Endothelial cell of umbilical vein (primary cell): ENCODE measurements at regions not wholly inside any gene's neighbourhood (a gene's known extent, or its start where the extent isn't known, plus 50 kb on each side); places are given as distances from the start of the nearest gene placed in this dataset.

Source experiments
- BruUV-seq: library from RNA; stranded (reverse); fragments of 400-500 nt; replicated peaks from 2 replicates; lab custom pipeline; 2021; lab: Mats Ljungman, UMichigan
- CTCF ChIA-PET: fragments of 300-600, 350-600 bp; sonication (Branson Sonifier 250); formaldehyde crosslinking; loops from one replicate; lab custom pipeline; 2021; ENCODE audit warnings: antibody characterized with exemption, inconsistent platforms; lab: Charles Lee
- POLR2A ChIA-PET: fragments of 300-600, 350-600 bp; sonication (Branson Sonifier 250); formaldehyde crosslinking; loops from one replicate; lab custom pipeline; 2021; ENCODE audit warnings: antibody characterized with exemption, inconsistent platforms; lab: Charles Lee
- DNase-seq: peaks from one replicate; pipeline ENCODE4 v3.0.0-alpha.2; 2011; ENCODE audit warnings: low read depth, low spot score
- FAIRE-seq: peaks from 2 replicates; lab custom pipeline; 2011; peaks lifted over from hg19 to GRCh38; lab: Jason Lieb, UNC
- H2AFZ ChIP-seq: 2 replicates; pipeline ENCODE4 v1.6.0; 2012; ENCODE audit warnings: low read depth, low read length, control low read depth, inconsistent platforms
- H3K27ac ChIP-seq: 2 replicates; pipeline ENCODE4 v1.5.1; 2011; ENCODE audit warnings: low read depth, mild to moderate bottlenecking, control low read depth, low read length, moderate library complexity; ENCODE audit not compliant: insufficient read depth
- H3K27me3 ChIP-seq, 2 experiments: 2 replicates each; pipeline versions ENCODE4 v1.6.0 to v1.6.1; 2011; ENCODE audit warnings: low read length in 2 of 2, mixed read lengths in 1 of 2; ENCODE audit not compliant: control insufficient read depth in 2 of 2, insufficient read depth in 2 of 2
- H3K36me3 ChIP-seq, 2 experiments: 2 replicates in 1 of 2; 3 replicates in 1 of 2; pipeline ENCODE4 v1.5.1; 2011; ENCODE audit warnings: low read length in 2 of 2, mild to moderate bottlenecking in 1 of 2, moderate library complexity in 1 of 2; ENCODE audit not compliant: control insufficient read depth in 2 of 2, insufficient read depth in 2 of 2; ENCODE audit errors: extremely low read depth in 1 of 2
- H3K4me1 ChIP-seq: 3 replicates; pipeline ENCODE4 v1.5.1; 2011; ENCODE audit warnings: mild to moderate bottlenecking, low read length; ENCODE audit not compliant: control insufficient read depth, insufficient read depth; ENCODE audit errors: extremely low read depth
- H3K4me2 ChIP-seq: 2 replicates; pipeline ENCODE4 v1.6.1; 2011; ENCODE audit warnings: low read length, control low read depth, mixed read lengths; ENCODE audit not compliant: insufficient read depth
- H3K4me3 ChIP-seq, 3 experiments: fragments of 200-600 bp in 1 of 3; sonication (generic), shearing (Covaris generic) in 1 of 3; replicated peaks in 1 of 3; 2 replicates each; pipeline ENCODE4 v1.5.1; 2011 to 2016; ENCODE audit warnings: control low read depth in 3 of 3, low read length in 3 of 3, mild to moderate bottlenecking in 2 of 3, inconsistent platforms in 1 of 3, low read depth in 1 of 3, moderate library complexity in 1 of 3; ENCODE audit not compliant: insufficient read depth in 1 of 3
- H3K79me2 ChIP-seq: 2 replicates; pipeline ENCODE4 v1.6.0; 2012; ENCODE audit warnings: low read length, inconsistent platforms; ENCODE audit not compliant: control insufficient read depth, insufficient read depth
- H3K9ac ChIP-seq: replicated peaks from 2 replicates; pipeline ENCODE3; 2011; ENCODE audit warnings: low read length, control low read depth; ENCODE audit not compliant: insufficient read depth; ENCODE audit errors: extremely low read depth
- H3K9me1 ChIP-seq: replicated peaks from 3 replicates; pipeline ENCODE4 v1.6.0; 2011; ENCODE audit warnings: mild to moderate bottlenecking, low read length; ENCODE audit not compliant: control insufficient read depth, insufficient read depth; ENCODE audit errors: extremely low read depth
- H3K9me3 ChIP-seq: replicated peaks from 2 replicates; pipeline ENCODE4 v1.5.1; 2012; ENCODE audit warnings: low read length, inconsistent platforms; ENCODE audit not compliant: control insufficient read depth, insufficient read depth
- H4K20me1 ChIP-seq: replicated peaks from 2 replicates; pipeline ENCODE3; 2011; ENCODE audit warnings: mild to moderate bottlenecking, low read length; ENCODE audit not compliant: control insufficient read depth, insufficient read depth; ENCODE audit errors: extremely low read depth
- CTCF ChIP-seq, 2 donors: IDR thresholded peaks; 1 replicate in 1 of 2; 2 replicates in 1 of 2; pipeline ENCODE4 v1.5.1; 2011; ENCODE audit warnings: low read length in 2 of 2, mild to moderate bottlenecking in 2 of 2, moderate library complexity in 2 of 2, control low read depth in 1 of 2, inconsistent platforms in 1 of 2, low read depth in 1 of 2; ENCODE audit not compliant: insufficient read depth in 1 of 2; ENCODE audit errors: extremely low read depth in 1 of 2
- EZH2 ChIP-seq: IDR thresholded peaks from 2 replicates; pipeline ENCODE4 v1.6.1; 2012; ENCODE audit warnings: borderline replicate concordance, low read depth, mild to moderate bottlenecking, moderate library complexity, low read length, inconsistent platforms; ENCODE audit not compliant: severe bottlenecking
- FOS ChIP-seq: IDR thresholded peaks from 2 replicates; pipeline ENCODE4 v1.6.1; 2011; ENCODE audit warnings: mild to moderate bottlenecking, low read length, moderate library complexity, borderline replicate concordance; ENCODE audit not compliant: insufficient read depth
- GATA2 ChIP-seq: IDR thresholded peaks from 2 replicates; pipeline ENCODE4 v1.7.0; 2011; ENCODE audit warnings: low read depth, mild to moderate bottlenecking, moderate library complexity, mixed read lengths, low read length; ENCODE audit not compliant: insufficient read length, insufficient read depth
- JUN ChIP-seq: IDR thresholded peaks from 2 replicates; pipeline ENCODE4 v1.6.1; 2011; ENCODE audit warnings: borderline replicate concordance, low read depth; ENCODE audit not compliant: insufficient read length, insufficient read depth
- MAX ChIP-seq: IDR thresholded peaks from 2 replicates; pipeline ENCODE4 v1.6.1; 2011; ENCODE audit not compliant: insufficient read depth, insufficient read length
- MYC ChIP-seq: IDR thresholded peaks from one replicate; pipeline ENCODE4 v1.6.1; 2011; ENCODE audit warnings: mild to moderate bottlenecking, low read depth, low read length
- POLR2A ChIP-seq: IDR thresholded peaks from 2 replicates; pipeline ENCODE4 v1.6.1; 2012; ENCODE audit warnings: low read depth, mild to moderate bottlenecking, control low read depth, low read length
- POLR2AphosphoS5 ChIP-seq: IDR thresholded peaks from 2 replicates; pipeline ENCODE4 v1.6.1; 2012; ENCODE audit warnings: low read depth, mild to moderate bottlenecking, control low read depth, low read length, moderate library complexity; ENCODE audit not compliant: insufficient read depth
- dilution Hi-C: fragments of 300-500 bp; cut with MboI; formaldehyde crosslinking; loops from one replicate; pipeline ENCODE4 v1.15.0; 2019; ENCODE audit warnings: low sequenced_read_pairs; ENCODE audit not compliant: extremely low pct_ligation_motif_present
- intact Hi-C: fragments of 100-400 bp; cut with micrococcal nuclease; formaldehyde crosslinking; loops from one replicate; pipeline ENCODE4 v1.10.0; 2022

GRCh38 chr3:80055306-80055705, 287.5 kb upstream of the ROBO1 start:
- no peaks in the 10 kb centered on the region for H4K20me1 ChIP-seq
- intact Hi-C loops: no loop called here

More at GRCh38 chr3:80055306-80055705, 287.5 kb upstream of the ROBO1 start:
- Histone ChIP-seq H3K79me2 (no peaks in the 10 kb centered on the region), H2AFZ (no peak overlapping the region), H3K27me3 (no peaks in the 10 kb centered on the region), H3K36me3 (no peaks in the 10 kb centered on the region), H3K9ac (no peak overlapping the region), H3K4me1 (no peaks in the 10 kb centered on the region), H3K4me3 (no peak overlapping the region), H3K9me1 (no peaks in the 10 kb centered on the region), H3K9me3 (no peaks in the 10 kb centered on the region), H3K4me2 (no peak overlapping the region), H3K27ac (no peak overlapping the region)
- FAIRE-seq (no peak), DNase-seq (no peak)
- CTCF ChIA-PET: no interaction called here
- TF ChIP-seq JUN (no peak), CTCF (IDR thresholded peaks at IDR 0.05; ENCODE audit: extremely low read depth in 1 of 2, insufficient read depth in 1 of 2, low read depth in 1 of 2, low read length in 2 of 2) (no peak), MYC (no peak), EZH2 (no peak), POLR2AphosphoS5 (no peak), MAX (no peak), FOS (no peak), POLR2A (no peak), GATA2 (no peak)
- POLR2A ChIA-PET: no interaction called here
- dilution Hi-C loops: no loop called here
- BruUV-seq: no TSS peak
